GM10248 (cell line): ENCODE measurements at regions not wholly inside any gene's neighbourhood (a gene's known extent, or its start where the extent isn't known, plus 50 kb on each side); places are given as distances from the start of the nearest gene placed in this dataset.
"Not testable (repeated sequence)": the region's sequence is repeated elsewhere in the genome, so short reads cannot be mapped to it uniquely, and the experiment has no call there.

ENCODE experiments used
- CTCF ChIA-PET: fragments of 300-600 bp; sonication (Branson Sonifier 250); formaldehyde crosslinking; extraction: SDS; loops from one replicate; lab custom pipeline; 2021; ENCODE audit warnings: antibody characterized with exemption; lab: Yijun Ruan, JAX
- POLR2A ChIA-PET: fragments of 350-650 bp; sonication (Branson Sonifier 250); formaldehyde crosslinking; extraction: SDS; loops from one replicate; lab custom pipeline; 2020; ENCODE audit warnings: antibody characterized with exemption; lab: Yijun Ruan, JAX
- DNase-seq: peaks from one replicate; pipeline ENCODE4 v3.0.0; 2012; ENCODE audit errors: extremely low spot score
- CTCF ChIP-seq: IDR thresholded peaks from 2 replicates; pipeline ENCODE4 v1.5.1; 2012; ENCODE audit warnings: mild to moderate bottlenecking, low read depth; ENCODE audit errors: extremely low read depth, missing control alignments, control extremely low read depth

GRCh38 chr3:44160818-44161217 is 80.9 kb upstream of the TOPAZ1 start:
- POLR2A ChIA-PET, result no interaction called here
- DNase-seq, result no peak
- CTCF ChIA-PET, result no interaction called here
- no peak for TF ChIP-seq CTCF

DNA sequence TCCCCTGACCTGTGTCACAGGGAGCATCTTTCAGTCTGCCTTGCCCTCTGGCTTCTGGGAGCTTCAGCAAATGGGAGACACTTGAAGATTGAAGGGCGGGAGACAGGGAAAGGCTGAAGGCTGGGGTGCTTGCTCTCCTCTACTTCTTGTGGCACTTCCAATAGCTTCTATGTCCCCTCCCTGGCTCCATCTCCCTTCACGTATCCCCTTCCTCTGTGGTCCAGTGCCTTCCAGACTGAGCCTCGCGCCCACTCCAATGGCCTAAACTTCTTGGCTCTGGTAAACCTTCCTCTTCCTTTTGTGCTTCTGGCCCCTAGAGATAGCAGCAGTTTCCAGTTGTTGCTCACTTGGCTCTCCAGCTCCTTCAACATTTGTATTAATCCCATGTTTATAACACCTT is 69.8 kb upstream of the TOPAZ1 start:
- no peak for DNase-seq
- ChIA-PET CTCF (interaction anchor here (1.2 kb wide), 2 partner anchors 11 to 403 kb away, joined by 3 read pairs; no protein-coding TSS in a partner anchor), POLR2A (no interaction called here)
- TF ChIP-seq CTCF, result no peak

- POLR2A ChIA-PET, DNase-seq: not testable (repeated sequence)
- CTCF ChIA-PET, result interaction anchor here (1.2 kb wide), 1 partner anchor 404 kb away, joined by 3 read pairs; no protein-coding TSS in a partner anchor
These were observed 69.0 kb upstream of the TOPAZ1 start for GRCh38 chr3:44172701-44173100.

DNA sequence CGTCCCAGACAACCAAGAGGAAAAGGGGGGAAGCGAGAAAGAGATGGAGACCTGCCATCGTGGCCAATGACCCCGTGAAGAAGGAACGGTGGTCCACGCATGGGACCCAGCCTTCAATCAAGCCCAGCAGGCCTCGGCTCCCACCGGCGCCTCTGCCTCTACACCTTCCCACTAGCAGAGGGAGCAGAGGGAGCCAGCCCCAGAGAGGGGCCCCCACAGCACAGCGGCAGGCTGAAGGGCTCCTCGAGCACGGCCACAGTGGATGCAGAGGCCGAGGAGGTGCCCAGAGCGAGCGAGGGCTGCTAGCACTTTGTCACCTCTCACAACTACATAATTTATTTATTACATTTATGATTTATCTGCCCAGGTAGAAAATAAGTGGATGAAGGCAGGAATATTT is 68.4 kb upstream of the TOPAZ1 start:
- TF ChIP-seq CTCF, result no peak
- POLR2A ChIA-PET, result no interaction called here
- no peak for DNase-seq
- CTCF ChIA-PET, result no interaction called here

DNA sequence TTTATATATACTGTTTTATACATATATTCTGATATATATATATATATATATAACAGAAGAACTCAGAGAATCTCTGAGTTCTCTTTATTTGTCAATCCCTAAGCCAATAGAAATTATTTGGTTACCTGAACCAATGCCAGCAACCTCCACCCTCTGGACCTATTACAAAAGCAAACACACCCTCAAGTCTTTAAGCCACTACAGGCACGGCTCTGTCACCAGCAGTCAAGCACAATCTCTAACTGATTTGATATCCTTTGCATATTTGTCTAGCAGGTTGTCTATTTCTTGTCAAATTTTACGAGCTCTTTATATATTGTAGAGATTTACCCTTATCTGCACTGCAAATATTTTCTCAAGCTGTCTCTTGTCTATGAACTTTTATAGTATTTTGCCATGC is 66.6 kb upstream of the TOPAZ1 start:
- no peak for TF ChIP-seq CTCF
- ChIA-PET CTCF (interaction anchor here (1.2 kb wide), 3 partner anchors 8 to 24 kb away, joined by 3 to 4 read pairs (median 4); no protein-coding TSS in a partner anchor), POLR2A (no interaction called here)
- DNase-seq, result no peak

GRCh38 chr3:44179246-44179645 is 62.4 kb upstream of the TOPAZ1 start:
- CTCF ChIA-PET, result interaction anchor here (1.1 to 1.4 kb wide), 3 partner anchors 11 to 266 kb away, joined by 3 to 4 read pairs (median 3); no protein-coding TSS in a partner anchor
- POLR2A ChIA-PET, result no interaction called here
- TF ChIP-seq CTCF, result no peak
- no peak for DNase-seq

- CTCF ChIA-PET, result interaction anchor here (1.0 to 2.0 kb wide), 6 partner anchors 9 to 329 kb away, joined by 3 to 10 read pairs (median 4); no protein-coding TSS in a partner anchor
- DNase-seq, result no peak
- TF ChIP-seq CTCF, result no peak
- POLR2A ChIA-PET, result no interaction called here
These were observed 57.2 kb upstream of the TOPAZ1 start for GRCh38 chr3:44184319-44184953.
